AML-193 (cell line): ENCODE measurements at regions not wholly inside any gene's neighbourhood (a gene's known extent, or its start where the extent isn't known, plus 50 kb on each side); places are given as distances from the start of the nearest gene placed in this dataset.

Experiments
- DNase-seq, 2 experiments: peaks; one replicate each; lab custom pipeline; 2025; lab: John Stamatoyannopoulos, UW

DNA sequence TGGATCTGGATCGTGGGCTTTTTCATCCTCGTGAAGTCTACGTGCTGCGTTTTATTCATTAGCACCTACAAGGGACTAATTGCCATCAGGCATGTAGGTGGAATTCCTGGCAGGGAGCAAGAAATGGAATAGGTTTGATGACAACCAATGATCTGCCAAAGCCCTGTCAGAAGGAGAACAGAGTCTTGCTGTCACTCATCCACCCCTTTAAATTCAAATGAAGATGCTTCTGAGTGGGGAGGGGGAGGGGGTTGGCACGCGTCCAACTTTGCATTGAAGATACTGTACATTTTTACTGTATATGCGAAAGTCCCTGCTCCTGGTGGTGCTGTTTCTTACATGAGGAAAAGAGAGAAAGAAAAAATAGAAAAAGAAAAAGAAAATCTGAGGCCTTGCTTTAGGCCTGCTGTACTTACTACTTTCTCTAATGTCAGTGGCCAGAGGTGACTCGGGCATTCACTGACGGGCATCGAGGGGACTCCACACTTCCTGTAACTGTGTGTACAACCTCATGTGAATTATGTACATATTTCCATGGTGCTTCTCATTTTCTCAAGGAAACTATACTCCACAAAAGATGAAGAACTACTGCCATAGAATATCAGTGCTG lies 569.1 kb downstream of the INHBA start:
- no peak for DNase-seq

DNA sequence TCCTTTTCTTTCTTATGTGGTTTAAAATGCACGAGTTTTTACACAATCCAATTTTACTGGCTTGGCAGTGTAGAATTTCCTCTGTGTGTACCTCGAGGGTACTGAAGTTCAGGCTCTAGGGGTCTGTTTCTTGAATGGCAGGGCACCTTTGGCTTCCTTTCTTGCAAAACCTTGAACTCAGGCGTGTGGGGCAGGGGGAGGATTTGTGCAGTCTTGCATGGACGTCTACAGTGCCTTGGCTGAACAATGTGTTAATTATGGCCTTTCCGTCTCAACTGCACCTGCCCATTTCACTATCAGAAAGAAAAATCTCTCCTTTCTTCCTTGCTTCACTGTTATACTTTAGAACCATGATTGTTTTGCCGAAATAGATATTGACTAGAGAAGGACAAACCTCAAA lies 570.9 kb downstream of the INHBA start:
- no peak for DNase-seq

DNA sequence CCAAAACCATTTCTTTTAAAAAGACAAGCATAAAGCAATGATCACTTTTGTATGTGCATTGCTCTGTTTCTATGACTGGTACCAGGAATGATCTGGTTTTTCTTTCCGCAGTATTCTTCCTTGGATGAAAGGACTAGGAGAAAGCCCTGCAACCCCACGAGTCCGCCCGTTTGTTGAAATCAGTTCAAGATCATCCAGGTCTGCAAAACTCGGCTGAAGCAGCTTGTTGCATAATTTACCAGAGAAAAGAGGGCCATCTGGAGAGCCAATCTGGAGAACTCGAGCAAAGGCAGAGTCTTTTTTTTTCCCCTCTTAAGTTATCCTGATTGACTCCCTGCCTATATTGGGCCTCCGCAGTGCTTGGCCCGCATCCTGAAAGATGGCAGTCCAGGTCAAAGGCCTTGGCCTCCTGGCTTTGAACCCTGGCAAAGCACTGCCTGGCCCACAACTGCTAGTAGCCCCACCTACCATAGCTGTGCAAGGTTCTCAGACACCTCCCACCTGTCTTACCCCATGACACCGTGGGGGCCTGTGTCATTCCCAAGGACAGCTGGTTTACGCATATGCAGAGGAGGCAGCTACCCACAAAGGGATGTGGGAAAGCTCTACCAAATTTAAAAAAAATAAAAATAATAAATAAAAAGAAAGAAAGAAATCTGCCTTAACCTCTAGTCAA lies 572.2 kb downstream of the INHBA start:
- DNase-seq: no peak

DNA sequence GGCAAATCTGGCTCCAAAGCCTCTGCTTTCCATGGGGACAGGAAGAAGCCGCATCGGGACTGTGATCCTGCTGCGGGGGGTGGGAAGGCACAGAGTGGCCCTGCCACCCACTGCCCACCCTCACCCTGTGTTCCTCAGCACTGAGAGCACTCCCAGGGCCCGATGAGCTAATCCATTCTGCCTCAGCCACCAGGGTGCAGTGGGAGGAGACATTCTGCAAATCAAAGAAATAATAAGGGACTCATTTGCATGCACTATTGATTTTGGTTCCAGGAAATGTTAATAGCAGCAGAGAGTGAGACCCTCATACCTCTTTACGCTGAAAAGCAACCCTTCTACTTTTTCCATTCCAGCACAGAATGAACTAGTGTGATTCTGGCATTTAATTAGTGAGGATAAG lies 572.8 kb downstream of the INHBA start:
- no peak for DNase-seq

GRCh38 chr7:41125343-41125742 lies 577.5 kb downstream of the INHBA start:
- no peak for DNase-seq

GRCh38 chr7:41122256-41122987 lies 580.5 kb downstream of the INHBA start:
- DNase-seq: no peak

DNA sequence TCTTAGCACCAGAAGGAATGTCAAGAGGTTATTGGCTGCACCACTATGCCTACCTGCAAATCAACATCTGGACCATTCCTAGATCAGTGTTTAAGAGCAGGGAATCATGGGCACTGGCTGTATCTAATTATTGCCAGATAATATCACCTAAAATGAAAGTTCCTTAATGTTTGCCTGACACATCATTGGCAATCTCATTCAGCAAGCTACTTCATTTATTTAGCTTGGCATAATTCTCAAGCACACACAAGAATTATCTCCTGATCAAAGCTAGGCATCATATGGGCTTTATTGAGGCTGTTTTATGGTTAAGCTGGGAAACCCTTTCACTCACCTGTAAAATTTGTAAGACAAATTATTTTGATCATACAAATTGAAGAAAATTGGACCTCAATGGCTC lies 581.7 kb downstream of the INHBA start:
- no peak for DNase-seq

DNA sequence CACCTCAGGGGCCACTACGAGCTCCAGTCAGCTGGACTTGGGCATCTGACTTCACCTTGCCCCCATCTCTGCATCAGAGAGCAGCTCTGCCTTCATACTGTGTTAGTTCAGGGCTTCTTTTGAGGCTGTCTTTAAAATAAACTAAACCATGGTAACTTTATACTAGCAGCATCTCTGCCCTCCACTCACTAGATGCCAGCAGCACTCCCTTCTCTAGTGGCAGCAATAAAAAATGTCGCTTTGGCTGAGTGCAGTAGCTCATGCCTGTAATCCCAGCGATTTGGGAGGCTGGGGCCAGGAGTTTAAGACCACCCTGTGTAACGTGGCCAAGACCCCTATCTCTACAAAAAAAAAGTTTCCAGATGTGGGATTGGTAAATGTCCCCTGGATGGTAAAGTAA lies 584.4 kb downstream of the INHBA start:
- DNase-seq: no peak

DNA sequence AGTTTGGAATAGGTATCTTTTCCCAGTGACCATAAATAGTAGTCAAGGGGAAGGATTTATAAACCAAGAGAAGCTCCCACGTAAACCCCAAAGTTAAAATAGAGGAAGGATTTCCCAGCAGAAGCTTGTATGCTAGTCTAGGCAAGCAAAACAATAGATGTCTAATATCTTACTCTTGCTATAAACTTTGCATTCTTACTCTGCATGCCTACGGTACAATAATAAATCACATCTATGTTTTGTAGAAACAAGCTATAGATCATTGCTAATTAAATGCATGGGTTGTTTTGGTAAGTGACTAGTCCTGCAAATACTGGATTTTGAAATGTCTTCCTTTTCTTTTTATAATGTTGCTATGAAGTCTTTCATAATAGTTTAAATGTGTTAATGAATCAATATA lies 585.5 kb downstream of the INHBA start:
- DNase-seq: no peak

DNA sequence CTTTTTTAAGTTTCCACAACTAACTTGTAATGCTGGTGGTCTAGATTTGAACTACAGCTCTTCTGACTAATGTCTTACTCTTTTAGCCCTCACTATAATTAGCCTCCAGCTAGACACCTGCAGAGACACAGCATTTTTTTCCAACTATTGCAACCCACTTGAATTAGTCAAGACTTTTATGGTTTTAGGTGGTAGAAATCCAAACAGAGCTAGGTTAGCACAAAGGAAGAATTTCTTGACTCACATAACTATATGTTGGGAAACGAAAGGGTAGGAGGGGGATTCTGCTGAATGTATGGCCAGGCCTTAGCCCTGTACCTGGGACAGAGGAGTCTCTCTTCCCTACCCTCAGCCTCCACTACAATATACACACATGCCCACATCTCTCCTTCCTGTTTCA lies 586.1 kb downstream of the INHBA start:
- no peak for DNase-seq

GRCh38 chr7:41116337-41116736 lies 586.6 kb downstream of the INHBA start:
- DNase-seq: no peak

GRCh38 chr7:41114691-41115090 lies 588.2 kb downstream of the INHBA start:
- no peak for DNase-seq

DNA sequence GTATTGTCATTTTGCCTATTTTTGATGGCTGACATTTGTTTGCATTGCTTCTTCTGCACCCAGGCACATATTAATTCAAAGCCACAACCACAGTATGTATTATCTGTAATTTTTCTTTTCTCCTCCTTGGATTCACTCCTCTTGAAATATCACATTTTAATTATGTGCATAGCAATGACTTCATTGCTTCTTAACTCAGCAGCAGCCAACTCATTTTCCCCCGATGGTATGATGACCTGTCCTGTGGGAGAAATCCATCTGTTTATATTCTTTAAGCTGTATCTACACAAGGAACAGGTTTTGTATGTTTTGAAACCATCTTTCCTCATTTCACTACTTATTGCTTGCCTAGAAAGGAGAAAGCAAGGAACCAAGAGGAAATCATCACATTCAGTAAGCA lies 588.8 kb downstream of the INHBA start:
- no peak for DNase-seq

GRCh38 chr7:41113719-41114118 lies 589.2 kb downstream of the INHBA start:
- DNase-seq: no peak

DNA sequence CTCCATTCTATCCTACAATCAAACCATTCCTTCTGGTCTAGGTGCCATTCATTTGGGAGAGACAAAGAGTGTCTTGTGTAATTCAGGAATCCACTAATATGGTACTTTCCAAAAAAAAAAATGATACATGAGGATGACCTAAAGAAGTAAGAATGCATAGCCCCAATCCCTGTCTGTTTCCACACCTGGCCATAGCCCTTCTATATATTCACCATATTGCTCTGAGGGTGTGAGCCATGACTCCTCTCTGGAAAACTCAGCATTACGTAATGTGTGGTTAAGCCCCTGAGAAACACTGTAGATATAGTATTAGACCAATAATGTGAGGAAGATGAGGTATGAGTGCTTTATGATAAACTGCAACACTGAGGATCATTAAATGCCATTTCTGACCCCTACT lies 592.7 kb downstream of the INHBA start:
- no peak for DNase-seq

- DNase-seq: no peak
Observed at GRCh38 chr7:41108821-41109220, 594.1 kb downstream of the INHBA start.

DNA sequence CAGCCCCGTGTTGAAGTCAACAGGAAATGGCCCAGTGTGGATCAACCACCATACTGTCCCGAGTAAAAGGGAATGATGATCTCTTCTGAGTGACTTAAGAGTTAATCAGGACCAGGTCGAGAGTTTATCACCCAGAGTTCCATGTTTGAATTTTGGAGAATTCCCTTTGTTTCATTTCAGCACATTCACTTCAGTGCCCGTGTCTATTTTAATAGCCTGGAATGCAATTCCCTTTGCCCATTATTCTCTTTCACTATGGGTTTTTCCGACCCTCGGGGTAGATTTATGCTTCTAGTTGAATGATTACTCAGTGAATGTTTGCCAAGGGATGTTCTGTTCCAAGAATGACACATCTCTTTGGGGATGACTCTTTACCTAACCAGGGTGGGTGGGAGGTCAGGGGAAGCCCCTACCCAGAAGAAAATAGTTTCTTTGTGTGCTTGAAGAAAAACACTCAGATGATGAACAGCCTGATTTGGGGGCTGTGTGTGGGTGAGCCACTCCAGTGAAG lies 594.9 kb downstream of the INHBA start:
- DNase-seq: no peak

GRCh38 chr7:41107330-41107937 lies 595.5 kb downstream of the INHBA start:
- DNase-seq: no peak

DNA sequence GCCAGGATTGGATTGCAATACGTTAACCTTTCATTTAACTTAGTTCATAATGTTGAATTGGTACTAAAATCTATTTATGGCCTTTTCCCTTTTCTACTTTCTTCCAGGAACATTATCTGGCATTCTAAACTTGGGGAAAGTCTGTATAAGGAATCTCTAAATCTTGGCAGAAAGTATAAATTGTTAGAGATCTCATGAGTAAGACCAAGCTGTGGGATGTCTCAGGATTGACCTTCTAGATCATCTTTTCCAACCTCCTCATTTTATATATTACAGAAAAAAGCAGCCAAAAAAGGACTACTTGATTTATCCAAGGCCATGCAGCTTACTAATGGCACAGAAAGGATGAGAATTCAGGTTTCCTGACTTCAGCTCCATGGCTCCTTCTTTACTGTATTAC lies 598.3 kb downstream of the INHBA start:
- no peak for DNase-seq

- DNase-seq: no peak
Observed at GRCh38 chr7:41103331-41103730, 599.6 kb downstream of the INHBA start.

DNA sequence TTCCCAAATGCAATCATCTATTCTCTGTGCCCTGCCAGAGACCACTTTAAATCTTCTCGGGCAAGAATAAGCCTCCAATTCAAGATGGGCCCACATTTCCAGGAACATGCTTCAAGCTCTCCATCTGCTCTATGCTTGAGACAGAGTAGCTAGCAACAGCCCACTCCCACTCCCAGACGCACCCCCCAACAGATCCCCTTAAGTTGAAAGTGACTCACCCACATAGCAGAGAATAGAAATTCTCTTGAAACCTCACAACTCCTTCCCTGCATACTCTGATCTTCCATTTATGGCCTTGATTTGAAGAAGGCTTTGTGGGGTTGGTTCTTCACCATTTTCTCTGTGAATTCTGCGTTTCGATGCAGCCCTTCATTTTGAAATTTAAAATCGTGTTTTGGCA lies 604.0 kb downstream of the INHBA start:
- no peak for DNase-seq

DNA sequence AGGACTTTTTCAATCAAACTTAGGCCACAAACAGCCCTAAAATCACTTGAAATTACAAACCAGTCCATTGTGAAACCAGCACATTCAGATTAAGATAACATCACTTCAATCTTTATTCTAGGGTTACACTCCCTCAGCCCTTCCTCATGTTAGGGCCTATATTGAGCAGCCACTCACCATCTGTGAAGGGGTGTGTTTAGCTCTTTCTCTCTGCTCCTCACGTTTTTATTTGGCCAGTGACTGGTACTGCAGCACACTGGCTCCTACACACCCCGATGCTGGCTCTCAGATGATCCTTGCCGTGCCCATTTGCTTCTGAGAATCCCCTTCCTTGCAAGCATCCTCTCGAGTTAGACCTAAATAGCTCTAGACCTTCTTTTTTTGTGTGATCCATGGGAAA lies 604.5 kb downstream of the INHBA start:
- no peak for DNase-seq

DNA sequence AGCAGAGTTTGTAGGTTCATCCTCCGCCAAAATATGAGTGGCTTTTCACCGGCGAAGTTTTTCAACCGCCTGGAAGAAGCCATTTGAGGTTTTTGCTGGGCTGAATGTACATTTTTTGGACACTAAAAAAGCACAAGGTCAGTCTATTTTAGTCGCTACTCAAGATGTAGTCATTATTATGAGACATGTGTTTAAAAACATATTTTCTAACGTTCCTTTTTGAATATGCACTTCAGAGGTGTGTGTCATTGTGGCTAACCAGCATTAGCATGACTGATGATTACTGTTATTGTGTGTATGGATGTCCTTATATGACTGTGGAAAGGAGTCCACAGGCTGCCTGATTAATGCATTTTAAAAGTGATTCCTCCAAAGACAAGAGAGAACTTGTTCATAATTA lies 605.4 kb downstream of the INHBA start:
- no peak for DNase-seq
